ENCODE measurements at regions not wholly inside any gene's neighbourhood (a gene's known extent, or its start where the extent isn't known, plus 50 kb on each side); places are given as distances from the start of the nearest gene placed in this dataset.

DNA sequence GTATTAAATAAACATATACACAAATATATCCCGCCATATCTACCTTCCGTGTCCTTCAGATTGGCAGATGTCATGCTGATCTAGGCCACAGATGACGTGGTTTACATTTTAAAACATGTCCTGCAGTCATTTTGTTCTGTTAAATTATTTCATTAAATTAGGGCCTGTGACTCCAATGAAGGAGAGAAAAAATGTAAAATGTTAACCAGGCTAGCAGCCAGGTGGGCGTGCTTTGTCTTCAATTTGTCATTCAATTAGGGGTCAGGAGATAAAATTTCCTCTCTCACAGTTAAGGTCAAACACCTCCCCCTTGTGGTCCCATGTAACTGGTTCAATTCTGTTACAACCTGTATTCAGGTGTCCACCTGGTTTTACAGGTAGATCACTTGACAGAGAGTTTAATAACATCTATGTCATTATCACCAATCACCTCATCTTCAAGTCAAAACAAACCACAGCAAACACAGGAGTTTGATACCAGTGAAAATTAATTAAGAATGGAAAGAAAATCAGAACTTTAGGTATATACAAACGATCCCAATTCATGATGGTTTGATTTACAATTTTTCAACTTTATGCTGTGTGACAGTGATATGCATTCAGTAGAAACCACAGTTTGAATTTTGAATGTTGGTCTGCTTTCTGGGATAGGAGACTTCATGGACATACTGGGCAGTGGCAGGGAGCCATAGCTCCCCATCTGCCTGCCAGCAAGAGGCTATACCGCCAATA is 339.4 kb downstream of the CMPK2 start:
- no peak for DNase-seq (ENCODE audit: low spot score)

DNA sequence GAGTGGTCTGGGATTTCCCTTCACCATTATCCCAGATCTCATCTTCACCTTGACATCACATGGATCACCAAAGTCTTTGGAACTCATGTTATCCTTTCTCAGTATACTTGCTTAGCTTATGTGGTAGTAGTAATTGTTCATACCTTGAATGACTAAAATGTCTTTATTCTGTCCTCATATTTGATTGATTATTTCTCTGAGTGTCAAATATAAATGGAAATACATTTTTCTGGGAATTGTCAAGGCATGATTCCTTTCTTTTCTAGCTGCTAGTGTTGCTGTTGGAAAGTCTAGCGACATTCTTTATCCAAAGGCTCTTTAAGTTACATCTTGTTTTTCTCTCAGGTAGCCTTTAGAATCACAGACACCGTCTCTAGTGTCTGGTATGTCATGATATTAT is 334.4 kb downstream of the CMPK2 start:
- DNase-seq (ENCODE audit: low spot score), result no peak

DNA sequence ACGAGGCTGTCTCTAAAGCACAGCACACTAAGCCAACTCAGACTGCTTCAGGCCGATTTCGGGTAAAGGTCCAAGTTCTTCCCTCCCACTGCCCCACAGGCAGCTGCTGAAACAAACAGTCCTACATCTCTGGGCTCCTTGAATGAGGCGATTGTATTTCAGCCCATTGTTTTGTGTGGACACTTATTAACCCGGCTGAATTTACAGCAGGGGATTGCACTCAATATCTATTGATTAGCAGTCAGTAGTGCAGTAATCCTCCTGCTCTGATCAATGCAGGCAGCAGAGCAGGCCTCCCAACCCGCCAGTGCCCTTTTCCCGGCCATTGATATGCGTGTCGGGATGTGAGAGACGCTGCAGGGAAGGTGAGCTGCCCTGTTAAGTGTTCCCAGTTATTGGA is 330.1 kb downstream of the CMPK2 start:
- DNase-seq (ENCODE audit: low spot score), result no peak

DNA sequence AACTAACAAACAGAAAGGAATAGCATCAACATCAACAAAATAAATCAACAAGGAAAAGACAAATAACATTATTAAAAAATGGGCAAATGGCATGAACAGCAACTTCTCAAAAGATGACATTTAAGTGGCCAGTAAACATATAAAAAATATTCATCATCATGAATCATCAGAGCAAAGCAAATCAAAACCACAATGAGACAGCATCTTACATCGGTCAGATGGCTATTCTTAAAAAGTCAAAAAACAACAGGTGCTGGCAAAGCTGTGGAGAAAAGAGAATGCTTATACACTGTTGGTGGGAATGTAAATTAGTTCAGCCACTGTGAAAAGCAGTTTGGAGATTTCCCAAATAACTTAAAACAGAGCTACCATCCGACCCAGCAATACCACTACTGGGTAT is 327.1 kb downstream of the CMPK2 start:
- no peak for DNase-seq (ENCODE audit: low spot score)

DNA sequence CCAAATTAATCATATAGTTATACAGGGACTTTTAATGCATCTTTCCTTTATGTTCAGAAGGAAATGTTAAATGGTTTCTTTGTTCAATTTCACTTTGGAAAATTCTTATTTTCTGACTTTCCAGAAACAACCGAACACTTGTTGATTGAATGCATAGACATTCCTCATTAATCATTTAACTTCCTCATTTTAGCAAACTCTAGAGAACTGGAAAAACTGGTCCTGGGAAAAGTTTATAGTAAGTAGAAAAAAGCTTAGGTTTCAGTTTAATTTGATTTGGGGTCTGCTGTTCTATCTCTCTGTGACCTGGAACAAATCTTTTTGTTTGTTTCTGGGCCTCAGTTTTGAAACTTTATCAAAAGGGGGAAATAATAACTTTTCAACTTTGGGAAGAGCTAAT is 320.4 kb downstream of the CMPK2 start:
- no peak for DNase-seq (ENCODE audit: low spot score)

DNA sequence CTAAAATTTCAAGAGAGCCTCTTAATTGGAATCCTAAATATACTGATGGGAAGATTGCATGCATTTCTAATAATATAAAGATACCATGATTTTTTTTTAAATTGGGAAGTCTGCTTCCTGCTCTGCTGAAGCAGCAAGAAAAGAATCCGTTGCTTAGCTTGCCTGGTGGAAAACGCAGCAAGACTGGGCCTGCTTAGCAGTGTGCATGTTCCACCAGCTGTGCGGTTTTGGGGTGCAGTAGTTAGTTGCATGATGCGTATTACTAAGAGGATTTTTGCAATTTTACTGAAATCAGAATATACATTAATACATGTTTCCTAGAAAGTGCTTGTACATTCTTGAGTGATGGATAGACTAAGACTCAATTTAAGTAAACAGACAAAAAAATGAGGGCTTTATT is 319.9 kb downstream of the CMPK2 start:
- no peak for DNase-seq (ENCODE audit: low spot score)

DNA sequence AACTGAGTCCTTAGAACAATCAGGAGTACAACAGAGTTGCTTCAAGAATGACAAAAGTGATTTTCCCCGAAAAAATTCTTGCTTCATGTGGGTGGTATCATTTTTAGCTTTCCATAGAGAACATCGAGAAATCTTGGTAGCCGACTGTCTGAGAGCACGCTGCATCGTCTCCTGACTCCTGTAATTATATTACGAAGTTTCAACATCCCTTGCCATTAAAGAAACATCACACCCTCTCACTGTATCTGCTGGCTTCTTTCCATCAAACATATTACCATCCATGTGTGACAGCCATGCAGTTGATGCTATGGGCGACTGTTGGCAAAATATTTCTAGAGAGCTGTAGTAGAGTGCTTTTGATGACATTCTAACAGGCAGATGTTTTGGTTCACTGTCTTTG is 311.2 kb downstream of the CMPK2 start:
- no peak for DNase-seq (ENCODE audit: low spot score)

DNA sequence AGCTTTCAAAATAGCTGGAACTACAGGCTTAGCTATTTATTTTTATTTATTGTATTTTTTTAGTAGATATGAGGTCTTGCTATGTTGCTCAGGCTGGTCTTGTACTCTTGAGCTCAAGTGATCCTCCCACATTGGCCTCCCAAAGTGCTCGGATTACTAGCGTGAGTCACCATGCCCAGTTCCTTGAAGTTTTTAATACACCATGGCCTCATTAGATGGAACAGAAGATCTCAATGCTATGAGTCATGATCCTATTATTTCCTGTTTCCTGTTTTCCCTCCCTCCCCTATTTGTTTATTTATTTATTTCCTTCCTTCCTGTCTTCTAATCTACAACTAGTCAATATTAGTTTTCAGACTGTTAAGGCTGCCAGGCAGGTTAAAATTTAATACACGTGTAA is 309.0 kb downstream of the CMPK2 start:
- DNase-seq (ENCODE audit: low spot score), result no peak

DNA sequence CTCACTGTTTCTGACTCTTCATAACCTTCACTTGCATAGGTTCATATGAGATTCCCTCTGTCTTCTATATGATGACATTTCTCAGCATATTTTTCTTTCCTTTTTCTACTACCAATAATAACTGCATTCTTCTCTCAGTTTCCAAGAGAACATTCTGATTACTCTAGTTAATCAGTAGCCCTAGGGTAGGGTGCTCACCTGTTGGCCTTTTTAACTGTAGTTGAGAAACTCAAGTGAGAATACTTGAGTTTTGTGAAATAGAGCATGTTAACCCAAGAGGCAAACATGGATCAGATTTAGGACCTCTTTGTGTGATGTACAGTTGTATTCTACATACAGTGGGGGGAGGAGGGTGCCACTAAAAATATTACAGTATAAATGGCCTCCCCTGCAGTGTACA is 308.0 kb downstream of the CMPK2 start:
- DNase-seq (ENCODE audit: low spot score), result no peak

DNA sequence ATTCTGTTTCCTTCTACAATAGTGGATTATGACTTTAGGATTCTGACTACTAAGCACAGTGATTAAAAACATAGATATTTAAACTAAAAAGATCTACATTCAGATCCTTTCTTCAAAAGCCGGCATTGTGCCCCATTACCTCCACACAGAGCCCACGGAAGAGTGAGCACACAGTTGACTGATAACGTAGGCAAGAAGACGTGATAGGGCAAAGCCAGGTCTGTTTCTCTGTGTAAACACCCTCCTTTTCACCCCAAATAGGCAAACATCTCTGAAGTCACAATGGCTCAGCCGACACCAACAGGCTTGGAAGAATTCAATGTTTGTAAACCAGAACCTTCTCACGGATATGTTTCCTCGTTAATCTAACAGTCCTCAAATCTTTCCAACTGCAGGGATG is 302.9 kb downstream of the CMPK2 start:
- DNase-seq (ENCODE audit: low spot score), result no peak

DNA sequence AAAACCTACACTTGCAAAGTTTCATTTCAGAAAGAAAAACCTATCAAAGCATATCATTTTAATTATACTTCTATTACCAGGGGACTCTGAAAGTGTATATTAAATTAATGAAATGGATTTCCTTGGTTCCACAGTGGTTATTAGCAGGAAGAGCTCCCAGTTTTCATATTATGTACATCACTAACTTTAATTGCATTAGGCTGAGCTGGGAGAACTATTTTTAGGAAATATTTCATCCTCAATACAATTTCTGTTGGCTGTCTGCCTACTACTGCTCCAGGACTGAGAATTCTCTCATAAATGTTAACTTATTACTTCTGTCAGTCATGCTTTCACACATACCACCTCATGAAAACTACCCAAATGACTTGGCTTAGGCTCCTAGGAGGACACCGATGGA is 301.4 kb downstream of the CMPK2 start:
- no peak for DNase-seq (ENCODE audit: low spot score)

DNA sequence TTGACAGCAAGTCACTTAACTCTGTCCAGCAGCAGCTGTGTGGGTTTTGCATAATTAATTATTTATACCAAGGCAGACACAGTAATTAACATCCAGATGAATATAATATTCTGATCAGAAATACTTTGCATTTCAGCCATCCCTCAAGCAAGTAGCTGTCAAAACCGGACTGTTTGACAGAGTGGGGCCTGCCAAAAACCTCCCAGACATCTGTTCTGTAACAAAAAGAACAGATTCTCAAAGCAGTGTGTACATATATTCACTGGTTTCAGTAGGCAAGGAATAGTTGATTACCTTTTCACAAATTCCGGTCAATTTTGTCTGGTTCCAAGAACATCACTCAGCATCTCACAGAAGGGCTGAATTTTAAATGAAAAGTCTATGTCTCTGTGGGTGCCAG is 291.6 kb downstream of the CMPK2 start:
- DNase-seq (ENCODE audit: low spot score), result no peak

DNA sequence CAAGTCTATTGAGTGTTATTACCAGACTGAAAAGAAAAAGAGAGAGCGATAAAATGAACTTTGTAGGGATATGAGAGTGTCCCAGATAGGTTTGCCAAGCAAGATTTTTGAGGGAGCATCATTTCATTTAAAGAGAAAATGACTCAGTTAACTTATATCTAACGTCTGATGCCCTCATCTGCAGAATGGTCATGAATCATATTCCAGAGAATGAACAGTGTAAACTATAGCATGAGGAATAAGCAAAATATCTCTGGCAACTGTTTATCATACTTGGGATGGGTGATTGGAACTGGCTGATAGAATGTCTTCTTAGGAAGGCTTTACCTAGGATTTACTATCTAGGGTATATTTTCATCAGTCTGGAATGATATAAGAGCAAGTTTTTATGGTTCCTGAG is 289.4 kb downstream of the CMPK2 start:
- DNase-seq (ENCODE audit: low spot score), result no peak

DNA sequence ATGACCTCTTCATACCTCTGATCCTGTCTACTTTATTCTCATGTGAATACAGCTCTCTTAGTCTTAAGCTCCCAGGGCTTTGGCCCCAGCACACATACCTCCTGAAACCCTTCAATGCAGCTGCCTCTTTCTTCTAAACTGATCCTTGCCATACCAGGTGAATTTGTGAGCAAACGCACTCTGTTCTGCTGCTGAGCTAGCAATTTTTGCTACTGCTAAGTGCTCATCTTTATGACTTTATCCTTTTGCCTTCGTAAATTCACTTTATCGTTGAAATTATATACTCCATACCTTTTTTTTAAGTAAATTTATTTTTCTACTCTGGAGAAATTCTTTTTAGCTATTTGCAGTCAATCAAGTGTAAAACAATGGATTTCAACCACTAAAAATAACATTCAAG is 287.7 kb downstream of the CMPK2 start:
- no peak for DNase-seq (ENCODE audit: low spot score)

DNA sequence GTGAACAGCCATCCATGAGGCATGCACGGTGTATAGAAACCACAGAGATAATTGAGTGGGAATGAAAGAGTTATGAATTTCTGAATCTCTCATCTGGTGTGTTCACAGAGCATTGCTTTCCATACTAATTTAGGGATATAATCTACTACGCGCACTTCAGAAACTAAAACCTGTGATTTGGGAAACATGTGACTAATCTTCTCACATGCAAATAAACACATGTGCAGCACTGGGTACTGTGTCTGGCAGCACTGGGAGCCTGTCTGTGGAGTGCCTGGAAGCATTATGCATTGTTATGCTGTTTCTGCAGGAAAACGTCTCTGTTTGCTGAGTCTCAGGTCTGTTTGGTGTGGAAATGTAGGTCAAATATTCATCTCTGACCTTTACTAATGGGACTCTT is 287.3 kb downstream of the CMPK2 start:
- DNase-seq (ENCODE audit: low spot score), result no peak

DNA sequence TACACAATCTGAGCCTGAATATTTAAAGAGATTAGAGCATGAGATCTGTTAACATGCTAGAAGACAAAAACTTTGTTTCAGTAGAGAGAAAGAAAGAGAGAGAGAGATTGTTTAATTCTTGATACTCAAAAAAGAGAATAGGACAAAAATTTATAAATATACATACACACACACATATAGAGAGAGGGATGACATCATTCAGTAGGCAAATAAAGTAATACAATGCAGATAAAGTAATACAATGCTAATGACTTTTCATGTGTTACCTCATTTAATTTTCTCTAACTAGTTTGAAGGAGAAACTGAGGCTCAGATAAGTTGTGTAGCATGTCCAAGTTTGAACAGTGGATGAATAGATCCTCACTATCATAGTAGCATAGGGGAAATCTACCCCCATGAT is 286.4 kb downstream of the CMPK2 start:
- no peak for DNase-seq (ENCODE audit: low spot score)

DNA sequence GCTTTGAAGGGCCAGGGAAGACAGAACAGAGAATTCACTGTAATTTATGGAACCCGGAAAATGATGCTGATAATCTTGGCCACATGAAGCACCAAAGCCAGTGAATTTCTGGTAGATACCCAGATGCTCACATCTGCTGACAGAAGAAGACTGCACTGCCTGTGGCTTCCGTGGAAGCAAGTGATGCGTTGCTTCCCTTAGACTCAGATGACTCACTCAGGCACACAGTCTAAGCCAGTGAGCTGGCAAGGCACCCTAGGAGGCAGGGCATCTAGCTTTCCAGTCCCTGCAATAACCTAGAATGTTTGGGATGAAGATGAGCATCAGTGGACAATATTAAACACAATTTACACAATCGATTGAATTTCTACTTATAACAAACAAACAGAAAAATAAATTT is 284.7 kb downstream of the CMPK2 start:
- DNase-seq (ENCODE audit: low spot score), result no peak

DNA sequence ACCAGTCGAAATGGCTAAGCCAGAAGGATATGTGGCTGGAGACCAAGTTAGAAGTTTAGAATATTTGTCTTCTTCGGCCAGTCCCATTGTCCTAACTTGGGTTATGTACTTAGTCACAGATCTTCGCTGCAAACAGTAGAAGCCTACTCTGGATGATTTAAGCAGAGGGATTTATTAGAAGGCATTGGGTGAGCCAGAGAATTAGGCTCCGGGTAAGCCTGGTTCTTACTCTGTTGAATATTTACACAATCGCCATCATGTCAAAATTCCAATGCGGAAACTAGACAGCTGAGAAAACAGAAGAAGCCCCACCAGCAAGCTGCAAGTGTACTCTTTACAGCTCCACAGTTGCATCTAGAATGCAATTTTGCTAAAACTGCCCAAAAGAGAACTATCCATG is 276.6 kb downstream of the CMPK2 start:
- no peak for DNase-seq (ENCODE audit: low spot score)

DNA sequence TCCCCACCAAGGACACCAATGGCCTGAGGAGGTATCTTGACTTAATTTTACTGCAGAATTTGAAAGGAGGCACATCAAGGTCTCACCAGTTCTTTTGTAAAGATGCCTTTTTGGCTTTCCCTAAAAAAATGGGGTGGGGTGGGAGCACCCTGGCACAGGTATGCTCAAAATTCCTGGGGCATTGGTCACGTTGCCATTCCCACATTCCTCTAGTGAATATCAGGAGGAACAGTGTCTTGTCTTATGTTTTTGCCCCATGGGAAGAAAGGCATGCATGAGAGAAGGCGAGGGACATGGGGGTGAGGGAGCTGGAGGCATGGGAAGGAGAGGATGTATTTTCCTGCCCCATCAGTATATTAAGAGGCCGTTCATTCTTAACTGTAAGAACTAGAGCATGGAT is 275.3 kb downstream of the CMPK2 start:
- no peak for DNase-seq (ENCODE audit: low spot score)

DNA sequence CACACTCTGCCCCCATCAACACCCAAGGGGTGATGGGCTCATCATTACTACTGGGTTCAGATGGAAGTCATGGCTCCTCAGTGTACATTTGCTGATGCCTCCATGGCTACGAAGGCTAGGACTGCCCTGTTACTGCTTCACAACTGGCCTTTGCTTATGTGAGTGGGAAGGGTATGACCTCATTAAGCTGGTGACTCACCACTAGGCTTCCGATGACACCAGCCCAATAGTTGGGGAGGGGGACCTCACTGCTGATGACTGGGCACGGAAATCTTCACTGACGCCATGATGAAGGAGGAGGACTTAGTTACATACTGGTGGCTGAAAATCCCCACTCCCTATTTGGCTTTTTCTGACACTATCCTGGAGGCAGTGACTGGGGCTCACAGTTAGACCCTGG is 263.2 kb downstream of the CMPK2 start:
- no peak for DNase-seq (ENCODE audit: low spot score)

DNA sequence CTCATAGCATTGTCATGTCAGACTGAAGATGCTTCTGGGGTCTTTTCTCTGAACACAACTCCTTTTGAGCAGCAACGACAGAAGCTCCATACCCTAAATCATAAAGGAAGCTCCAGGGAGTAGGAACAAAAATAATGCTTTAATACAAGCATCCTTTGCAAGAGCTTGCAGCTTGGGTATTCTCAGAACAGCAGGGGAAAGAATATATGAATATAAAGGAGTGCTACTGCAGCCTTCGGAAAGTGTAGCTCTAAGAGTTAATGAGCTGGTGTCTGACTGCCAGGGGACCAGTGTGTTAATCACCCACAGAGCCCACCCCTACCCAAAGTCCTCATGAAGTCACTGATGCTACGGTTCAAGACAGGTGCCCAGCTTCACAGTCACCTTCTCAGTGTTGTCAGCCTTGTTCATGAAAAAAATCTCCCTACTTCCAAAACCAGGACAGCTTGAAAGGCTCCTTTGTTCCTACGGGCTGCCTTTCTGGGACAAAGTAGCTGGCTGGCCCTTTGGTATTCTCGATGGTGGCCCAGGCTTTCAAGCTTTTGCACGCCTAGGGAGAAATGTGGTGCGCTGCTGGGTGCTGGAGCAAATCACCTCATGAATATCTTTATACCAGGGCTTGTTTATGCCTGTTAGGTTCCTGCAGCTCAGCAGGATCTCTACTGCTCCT is 259.7 kb downstream of the CMPK2 start:
- DNase-seq (ENCODE audit: low spot score), result no peak

DNA sequence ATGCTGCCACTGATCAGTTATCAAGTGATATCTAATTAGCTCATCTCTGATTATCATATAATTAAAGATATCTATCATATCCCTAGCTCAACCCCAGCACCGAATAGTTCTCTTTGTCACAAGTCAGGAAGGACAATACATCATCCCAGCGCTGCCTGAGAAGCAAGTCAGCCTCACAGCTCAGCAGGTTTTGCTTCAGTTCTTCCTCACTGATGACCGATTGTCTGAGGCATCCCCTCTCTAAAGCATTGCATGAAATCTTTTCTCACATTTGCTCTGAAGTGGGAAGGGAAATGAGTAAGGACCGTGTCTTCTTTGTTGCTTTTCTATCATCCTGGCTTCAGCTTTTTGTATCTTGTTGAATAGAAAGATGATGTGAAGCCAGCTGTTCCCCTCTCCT is 247.9 kb downstream of the CMPK2 start:
- no peak for DNase-seq (ENCODE audit: low spot score)

DNA sequence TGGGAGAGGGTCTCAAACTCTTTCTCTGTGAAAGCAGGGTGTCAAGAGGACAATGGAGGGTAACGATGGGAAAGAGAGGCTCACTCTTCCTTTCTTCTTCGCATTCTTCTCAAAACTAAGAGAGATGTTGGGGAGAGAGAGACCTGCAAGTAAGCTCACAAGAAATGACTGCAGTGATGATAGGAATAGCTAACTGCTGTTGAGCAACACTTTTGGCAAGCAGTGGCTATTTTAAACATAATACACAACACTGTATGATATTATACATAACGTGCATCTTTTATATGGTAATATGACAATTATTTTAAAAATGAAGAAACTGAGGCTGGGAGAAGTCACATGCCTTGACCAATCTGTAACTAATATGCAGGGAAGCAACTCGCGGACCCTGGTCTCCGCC is 247.5 kb downstream of the CMPK2 start:
- DNase-seq (ENCODE audit: low spot score), result no peak

DNA sequence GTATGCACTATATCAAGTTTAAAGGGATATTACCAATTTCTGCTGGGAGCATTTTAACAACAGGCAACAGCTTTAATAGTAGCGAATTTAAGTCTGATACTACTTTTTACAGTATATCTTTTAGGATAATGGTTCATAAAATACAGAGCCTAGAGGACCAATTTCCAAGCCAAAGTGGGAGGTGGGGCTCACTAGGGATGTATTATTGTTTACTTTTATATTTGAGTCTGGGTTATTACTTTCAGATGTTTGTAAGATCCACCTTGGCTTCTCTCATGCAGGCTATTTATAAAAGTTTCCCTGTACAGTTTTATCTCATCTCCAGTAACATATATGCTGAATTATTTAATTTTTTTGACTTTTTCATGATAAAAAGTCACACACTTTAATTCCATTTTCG is 242.0 kb downstream of the CMPK2 start:
- DNase-seq (ENCODE audit: low spot score), result no peak
